ENCODE measurements at regions not wholly inside any gene's neighbourhood (a gene's known extent, or its start where the extent isn't known, plus 50 kb on each side); places are given as distances from the start of the nearest gene placed in this dataset.

DNA sequence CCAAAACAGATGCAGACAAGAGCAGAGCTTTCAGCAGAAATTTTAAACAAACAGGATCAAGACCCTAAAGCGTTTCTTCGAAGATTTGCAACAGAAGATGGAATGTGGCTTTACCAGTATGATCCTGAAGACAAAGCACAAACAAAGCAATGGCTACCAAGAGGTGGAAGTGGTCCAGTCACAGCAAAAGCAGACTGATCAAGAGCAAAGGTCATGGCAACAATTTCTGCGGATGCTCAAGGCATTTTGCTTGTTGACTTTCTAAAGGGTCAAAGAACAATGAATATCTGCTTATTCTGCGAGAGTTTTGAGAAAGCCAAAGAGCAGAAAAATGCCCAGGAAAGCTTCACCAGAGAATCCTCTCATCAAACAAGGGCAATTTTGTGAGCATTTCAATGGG, 130.4 kb downstream of the MBL2 start:
- no peak for TF ChIP-seq EP300 (IDR thresholded peaks at IDR 0.05; ENCODE audit: low read depth)
- no peak for TF ChIP-seq CTCF (IDR thresholded peaks at IDR 0.05)
- no peak for TF ChIP-seq POLR2A (IDR thresholded peaks at IDR 0.05)
- TF ChIP-seq POLR2AphosphoS5 (IDR thresholded peaks at IDR 0.05) = no peak
- Histone ChIP-seq H3K4me3 (no peak overlapping the region), H3K36me3 (no peaks in the 10 kb centered on the region), H3K27ac (no peak overlapping the region), H3K4me1 (no peaks in the 10 kb centered on the region), H3K27me3 (no peaks in the 10 kb centered on the region), H3K9me3 (no peaks in the 10 kb centered on the region)
- in situ Hi-C loops (cut with MboI; ENCODE audit: low pct_ligation_motif_present in 1 of 4, low pct_unique_long_range_greater_than_20kb in 1 of 4, low sequenced_read_pairs in 3 of 4) = no loop called here
- 64% methylated on average over 4 of the region's 4 CpGs for WGBS, 2 donors (ENCODE audit: low coverage in 1 of 2)
- no peak for DNase-seq
- intact Hi-C loops (cut with DNase I; ENCODE audit: low total_unique reads) = no loop called here

- no peak for TF ChIP-seq POLR2AphosphoS5 (IDR thresholded peaks at IDR 0.05)
- peak; percentile 57 to 70 (median 67) for TF ChIP-seq CTCF (IDR thresholded peaks at IDR 0.05)
- TF ChIP-seq EP300 (IDR thresholded peaks at IDR 0.05; ENCODE audit: low read depth) = no peak
- TF ChIP-seq POLR2A (IDR thresholded peaks at IDR 0.05) = no peak
- no peaks in the 10 kb centered on the region for H3K36me3 ChIP-seq
- no peaks in the 10 kb centered on the region for H3K27me3 ChIP-seq
- H3K27ac ChIP-seq = no peak overlapping the region
- intact Hi-C loops (cut with DNase I; ENCODE audit: low total_unique reads) (no loop called here), in situ Hi-C loops (cut with MboI; ENCODE audit: low pct_ligation_motif_present in 1 of 4, low pct_unique_long_range_greater_than_20kb in 1 of 4, low sequenced_read_pairs in 3 of 4) (no loop called here)
- no peak overlapping the region for H3K4me3 ChIP-seq
- H3K4me1 ChIP-seq = no peaks in the 10 kb centered on the region
- DNase-seq = peak; percentile 22
- H3K9me3 ChIP-seq = no peaks in the 10 kb centered on the region
- 27 to 32% methylated on average over 3 of the region's 3 CpGs for WGBS, 2 donors (ENCODE audit: low coverage in 1 of 2)
Observed at GRCh38 chr10:52644373-52645186, 128.0 kb downstream of the MBL2 start.

- TF ChIP-seq EP300 (IDR thresholded peaks at IDR 0.05; ENCODE audit: low read depth) (no peak), CTCF (IDR thresholded peaks at IDR 0.05) (no peak), POLR2A (IDR thresholded peaks at IDR 0.05) (no peak), POLR2AphosphoS5 (IDR thresholded peaks at IDR 0.05) (no peak)
- Histone ChIP-seq H3K27ac (no peak overlapping the region), H3K27me3 (no peaks in the 10 kb centered on the region), H3K36me3 (no peaks in the 10 kb centered on the region), H3K4me3 (no peak overlapping the region), H3K4me1 (no peaks in the 10 kb centered on the region), H3K9me3 (no peaks in the 10 kb centered on the region)
- 66% methylated on average over 4 of the region's 4 CpGs; no CpG with 5 or more reads in 1 of the 2 donors for WGBS, 2 donors (ENCODE audit: low coverage in 1 of 2)
- no peak for DNase-seq
- intact Hi-C loops (cut with DNase I; ENCODE audit: low total_unique reads) (no loop called here), in situ Hi-C loops (cut with MboI; ENCODE audit: low pct_ligation_motif_present in 1 of 4, low pct_unique_long_range_greater_than_20kb in 1 of 4, low sequenced_read_pairs in 3 of 4) (no loop called here)
Observed at GRCh38 chr10:52645187-52645758, 127.3 kb downstream of the MBL2 start.

DNA sequence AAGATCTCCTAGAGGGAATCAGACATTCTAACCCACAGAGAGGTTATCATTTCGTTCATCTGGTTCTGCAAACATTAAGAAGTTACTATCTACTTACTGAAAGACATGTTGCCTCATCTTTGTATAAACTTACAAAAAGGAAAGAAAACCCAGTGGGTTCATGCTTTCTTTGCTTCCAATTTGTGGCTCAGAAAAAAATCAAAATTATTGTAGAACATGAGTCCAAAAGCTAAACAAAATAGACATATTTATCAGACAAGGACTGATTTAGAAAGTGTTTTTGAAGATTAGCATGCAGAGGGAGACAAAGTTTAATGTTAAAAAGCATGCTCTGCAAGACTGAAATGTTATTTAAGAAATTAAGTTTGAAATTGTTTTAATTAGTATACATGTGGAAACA, 123.1 kb downstream of the MBL2 start:
- H3K9me3 ChIP-seq = no peaks in the 10 kb centered on the region
- no peaks in the 10 kb centered on the region for H3K36me3 ChIP-seq
- DNase-seq = no peak
- no peaks in the 10 kb centered on the region for H3K4me1 ChIP-seq
- in situ Hi-C loops (cut with MboI; ENCODE audit: low pct_ligation_motif_present in 1 of 4, low pct_unique_long_range_greater_than_20kb in 1 of 4, low sequenced_read_pairs in 3 of 4) (no loop called here), intact Hi-C loops (cut with DNase I; ENCODE audit: low total_unique reads) (no loop called here)
- no peaks in the 10 kb centered on the region for H3K27me3 ChIP-seq
- WGBS, 2 donors (ENCODE audit: low coverage in 1 of 2) = 64 to 93% methylated on average over 1 of the region's 1 CpG
- H3K4me3 ChIP-seq = no peak overlapping the region
- no peak for TF ChIP-seq CTCF (IDR thresholded peaks at IDR 0.05)
- no peak for TF ChIP-seq EP300 (IDR thresholded peaks at IDR 0.05; ENCODE audit: low read depth)
- TF ChIP-seq POLR2AphosphoS5 (IDR thresholded peaks at IDR 0.05) = no peak
- no peak for TF ChIP-seq POLR2A (IDR thresholded peaks at IDR 0.05)
- H3K27ac ChIP-seq = no peak overlapping the region

Data from transverse colon (tissue), 4 donors.